OCI-LY7 (cell line): ENCODE measurements at regions not wholly inside any gene's neighbourhood (a gene's known extent, or its start where the extent isn't known, plus 50 kb on each side); places are given as distances from the start of the nearest gene placed in this dataset.

Experiments
- BruUV-seq: library from RNA; stranded (reverse); fragments of 400-500 nt; replicated peaks from 2 replicates; lab custom pipeline; 2021; lab: Mats Ljungman, UMichigan
- CTCF ChIA-PET: fragments of 300-600 bp; sonication (Branson Sonifier 250); formaldehyde crosslinking; loops from one replicate; lab custom pipeline; 2022; ENCODE audit warnings: antibody characterized with exemption; ENCODE audit not compliant: unreplicated experiment; lab: Charles Lee
- POLR2A ChIA-PET: fragments of 300-600 bp; sonication (Branson Sonifier 250); formaldehyde crosslinking; loops from one replicate; lab custom pipeline; 2022; ENCODE audit warnings: antibody characterized with exemption; lab: Charles Lee
- DNase-seq: peaks from one replicate; pipeline ENCODE4 v3.0.0-alpha.2; 2015; ENCODE audit warnings: low spot score
- H2AFZ ChIP-seq: fragments of 200-600 bp; sonication (generic), shearing (Covaris generic); 2 replicates; pipeline ENCODE4 v1.6.1; 2014; ENCODE audit warnings: mild to moderate bottlenecking, antibody characterized with exemption, low read length, moderate library complexity
- H3K27ac ChIP-seq: fragments of 200-600 bp; sonication (generic); 2 replicates; pipeline ENCODE4 v1.5.1; 2014; ENCODE audit warnings: mixed run types, low read depth, mild to moderate bottlenecking, moderate library complexity, low read length, inconsistent platforms; ENCODE audit not compliant: poor library complexity, severe bottlenecking
- H3K36me3 ChIP-seq: fragments of 200-600 bp; sonication (generic); 2 replicates; pipeline ENCODE4 v1.6.1; 2014; ENCODE audit warnings: mild to moderate bottlenecking, antibody characterized with exemption, low read length, moderate library complexity, mixed read lengths; ENCODE audit not compliant: insufficient read depth
- H3K4me1 ChIP-seq: fragments of 200-600 bp; sonication (generic); 2 replicates; pipeline ENCODE4 v1.5.1; 2014; ENCODE audit warnings: mild to moderate bottlenecking, low read length; ENCODE audit not compliant: insufficient read depth, poor library complexity, severe bottlenecking
- H3K4me2 ChIP-seq: fragments of 200-600 bp; sonication (generic); 2 replicates; pipeline ENCODE4 v1.6.1; 2014; ENCODE audit warnings: mild to moderate bottlenecking, low read length
- H3K4me3 ChIP-seq: fragments of 200-600 bp; sonication (generic); 2 replicates; pipeline ENCODE4 v1.5.1; 2014; ENCODE audit warnings: mild to moderate bottlenecking, low read depth, low read length; ENCODE audit not compliant: poor library complexity, severe bottlenecking
- H3K79me2 ChIP-seq: fragments of 200-600 bp; sonication (generic); 2 replicates; pipeline ENCODE4 v1.6.1; 2016; ENCODE audit warnings: low read depth, mild to moderate bottlenecking, low read length, moderate library complexity, mixed read lengths; ENCODE audit not compliant: insufficient read depth
- H3K9me2 ChIP-seq: fragments of 200-600 bp; sonication (generic); 2 replicates; pipeline ENCODE4 v1.6.1; 2016; ENCODE audit warnings: mild to moderate bottlenecking, low read length, mixed read lengths; ENCODE audit not compliant: insufficient read depth
- H3K9me3 ChIP-seq: fragments of 200-600 bp; sonication (generic); 2 replicates; pipeline ENCODE4 v1.6.1; 2014; ENCODE audit warnings: mild to moderate bottlenecking, mixed run types, low read length, mixed read lengths
- H4K20me1 ChIP-seq: fragments of 200-600 bp; sonication (generic); 2 replicates; pipeline ENCODE4 v1.6.1; 2014; ENCODE audit warnings: mild to moderate bottlenecking, antibody characterized with exemption, low read length, moderate library complexity, mixed read lengths; ENCODE audit not compliant: insufficient read depth
- EZH2phosphoT487 ChIP-seq: fragments of 200-600 bp; sonication (generic); IDR thresholded peaks from 2 replicates; pipeline ENCODE4 v1.6.1; 2018; ENCODE audit warnings: low read depth, borderline replicate concordance, mild to moderate bottlenecking, mixed run types, antibody characterized with exemption, low read length, moderate library complexity, mixed read lengths
- intact Hi-C: fragments of 100-400 bp; cut with micrococcal nuclease; formaldehyde crosslinking; loops from one replicate; pipeline ENCODE4 v1.10.0; 2022; ENCODE audit not compliant: unreplicated experiment
- TF ChIP-seq, protein P1 (sequence below): fragments of 200-600 bp; sonication (generic); conservative IDR thresholded peaks from 2 replicates; pipeline ENCODE4 v1.5.1; 2014; ENCODE audit warnings: mild to moderate bottlenecking, antibody characterized with exemption, low read length, moderate library complexity, mixed read lengths

DNA sequence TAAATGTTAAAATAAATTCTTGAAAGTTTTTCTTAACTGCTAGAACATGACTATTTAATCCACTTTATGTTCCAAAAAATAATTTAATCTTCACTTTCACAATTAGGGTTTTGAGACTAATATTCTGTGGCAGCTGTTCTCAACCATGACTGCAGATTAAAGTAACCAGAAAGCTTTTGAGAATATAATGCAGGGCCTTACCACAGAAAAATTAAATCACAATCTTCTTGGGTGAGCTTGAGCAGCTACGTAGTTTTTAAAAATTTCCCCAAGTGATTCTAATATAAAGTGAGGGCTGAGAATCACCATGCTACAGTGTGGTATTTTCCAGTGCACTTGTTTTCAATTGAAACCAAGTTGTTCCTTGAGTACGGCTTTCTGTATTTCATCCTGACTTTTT lies 196.6 kb upstream of the PTCHD4 start:
- Histone ChIP-seq H2AFZ (no peak overlapping the region), H3K4me2 (no peak overlapping the region), H3K79me2 (no peaks in the 10 kb centered on the region), H3K27ac (no peak overlapping the region), H3K4me1 (no peaks in the 10 kb centered on the region), H4K20me1 (no peaks in the 10 kb centered on the region), H3K36me3 (no peaks in the 10 kb centered on the region), H3K9me3 (no peaks in the 10 kb centered on the region), H3K9me2 (no peaks in the 10 kb centered on the region), H3K4me3 (no peak overlapping the region)
- ChIA-PET CTCF (no interaction called here), POLR2A (no interaction called here)
- DNase-seq: no peak
- TF ChIP-seq, protein P1, sequence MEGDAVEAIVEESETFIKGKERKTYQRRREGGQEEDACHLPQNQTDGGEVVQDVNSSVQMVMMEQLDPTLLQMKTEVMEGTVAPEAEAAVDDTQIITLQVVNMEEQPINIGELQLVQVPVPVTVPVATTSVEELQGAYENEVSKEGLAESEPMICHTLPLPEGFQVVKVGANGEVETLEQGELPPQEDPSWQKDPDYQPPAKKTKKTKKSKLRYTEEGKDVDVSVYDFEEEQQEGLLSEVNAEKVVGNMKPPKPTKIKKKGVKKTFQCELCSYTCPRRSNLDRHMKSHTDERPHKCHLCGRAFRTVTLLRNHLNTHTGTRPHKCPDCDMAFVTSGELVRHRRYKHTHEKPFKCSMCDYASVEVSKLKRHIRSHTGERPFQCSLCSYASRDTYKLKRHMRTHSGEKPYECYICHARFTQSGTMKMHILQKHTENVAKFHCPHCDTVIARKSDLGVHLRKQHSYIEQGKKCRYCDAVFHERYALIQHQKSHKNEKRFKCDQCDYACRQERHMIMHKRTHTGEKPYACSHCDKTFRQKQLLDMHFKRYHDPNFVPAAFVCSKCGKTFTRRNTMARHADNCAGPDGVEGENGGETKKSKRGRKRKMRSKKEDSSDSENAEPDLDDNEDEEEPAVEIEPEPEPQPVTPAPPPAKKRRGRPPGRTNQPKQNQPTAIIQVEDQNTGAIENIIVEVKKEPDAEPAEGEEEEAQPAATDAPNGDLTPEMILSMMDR: no peak
- TF ChIP-seq EZH2phosphoT487: no peak
- intact Hi-C loops: no loop called here
- no TSS peak for BruUV-seq

DNA sequence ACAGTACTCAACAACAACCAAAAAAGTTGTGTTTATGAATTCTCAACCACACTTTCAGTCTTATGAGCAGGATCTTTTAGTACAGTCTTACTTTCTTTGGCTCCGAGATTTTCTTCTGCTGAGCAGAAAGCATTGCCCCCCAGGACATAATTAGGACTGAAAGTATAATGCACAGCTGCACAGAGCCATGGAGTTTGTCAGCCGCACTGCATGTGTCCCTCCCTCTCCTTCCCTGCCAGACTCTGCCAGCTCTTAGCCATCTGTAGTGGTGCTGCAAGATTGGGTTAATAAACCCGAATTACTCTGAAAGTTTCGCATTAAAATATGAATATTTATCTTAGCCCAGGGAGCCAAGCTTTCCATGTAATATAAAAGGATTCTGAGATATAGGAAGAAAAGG lies 179.6 kb upstream of the PTCHD4 start:
- TF ChIP-seq EZH2phosphoT487: no peak
- TF ChIP-seq, protein P1: no peak
- H3K79me2 ChIP-seq: no peaks in the 10 kb centered on the region
- POLR2A ChIA-PET: interaction anchor here (1.3 kb wide), 1 partner anchor 192 kb away, joined by 3 read pairs; no protein-coding TSS in a partner anchor
- H3K36me3 ChIP-seq: no peaks in the 10 kb centered on the region
- no peak overlapping the region for H2AFZ ChIP-seq
- DNase-seq: no peak
- no peaks in the 10 kb centered on the region for H4K20me1 ChIP-seq
- no peaks in the 10 kb centered on the region for H3K4me1 ChIP-seq
- H3K9me2 ChIP-seq: no peaks in the 10 kb centered on the region
- H3K4me2 ChIP-seq: no peak overlapping the region
- CTCF ChIA-PET: no interaction called here
- no TSS peak for BruUV-seq
- H3K4me3 ChIP-seq: no peak overlapping the region
- no peak overlapping the region for H3K27ac ChIP-seq
- H3K9me3 ChIP-seq: no peaks in the 10 kb centered on the region
- intact Hi-C loops: no loop called here

DNA sequence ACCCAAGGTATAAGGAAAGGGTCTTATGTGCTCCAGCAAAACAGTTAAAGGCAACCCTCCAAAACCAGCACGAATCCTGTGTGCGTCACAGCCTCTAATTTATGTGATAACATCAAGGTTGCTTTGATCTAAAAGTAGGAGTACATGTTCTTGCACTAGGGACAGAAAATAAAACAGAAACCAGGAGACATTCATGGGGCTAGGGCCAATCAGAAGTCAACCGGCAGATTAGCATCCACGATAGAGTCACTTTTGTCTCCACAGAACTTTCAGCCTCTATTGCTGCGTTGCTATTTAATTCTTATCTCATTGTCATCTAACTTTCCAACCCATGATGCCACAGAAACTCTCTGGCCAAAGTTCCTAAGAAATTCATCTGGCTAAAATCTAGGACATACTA lies 178.8 kb upstream of the PTCHD4 start:
- Histone ChIP-seq H4K20me1 (no peaks in the 10 kb centered on the region), H3K27ac (no peak overlapping the region), H3K36me3 (no peaks in the 10 kb centered on the region), H3K79me2 (no peaks in the 10 kb centered on the region), H3K9me2 (no peaks in the 10 kb centered on the region), H2AFZ (no peak overlapping the region), H3K9me3 (no peaks in the 10 kb centered on the region), H3K4me1 (no peaks in the 10 kb centered on the region), H3K4me2 (no peak overlapping the region), H3K4me3 (no peak overlapping the region)
- intact Hi-C loops: no loop called here
- ChIA-PET CTCF (no interaction called here), POLR2A (no interaction called here)
- no peak for DNase-seq
- no peak for TF ChIP-seq EZH2phosphoT487
- TF ChIP-seq, protein P1: no peak
- BruUV-seq: no TSS peak
